GM12872 (cell line): ENCODE measurements at regions not wholly inside any gene's neighbourhood (a gene's known extent, or its start where the extent isn't known, plus 50 kb on each side); places are given as distances from the start of the nearest gene placed in this dataset.

Experiments used
- TF ChIP-seq, protein P1 (sequence below): IDR thresholded peaks from 3 replicates; pipeline ENCODE4 v1.5.1; 2011; ENCODE audit warnings: low read depth, mild to moderate bottlenecking, low read length, moderate library complexity; ENCODE audit not compliant: insufficient read depth

DNA sequence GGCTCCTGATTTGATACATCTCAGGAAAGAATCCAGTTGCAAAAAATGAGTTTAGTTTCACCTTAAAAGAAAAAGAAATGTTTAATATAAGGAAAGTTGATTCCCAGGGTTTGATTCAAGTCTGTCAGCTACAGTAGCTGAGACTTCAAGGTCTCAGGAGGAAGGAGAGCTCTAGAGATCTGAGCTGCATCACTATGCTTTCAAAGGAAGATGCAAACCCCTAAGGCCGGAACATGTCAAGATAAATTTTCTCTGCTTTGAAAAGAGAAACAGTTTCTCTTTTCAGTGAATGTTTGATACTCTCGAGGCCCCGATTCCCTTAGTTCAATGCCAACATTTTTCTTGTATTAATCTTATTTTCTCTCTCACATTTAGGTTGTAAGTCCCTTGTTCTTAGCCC, 128.6 kb downstream of the RGPD3 start:
- TF ChIP-seq, protein P1, sequence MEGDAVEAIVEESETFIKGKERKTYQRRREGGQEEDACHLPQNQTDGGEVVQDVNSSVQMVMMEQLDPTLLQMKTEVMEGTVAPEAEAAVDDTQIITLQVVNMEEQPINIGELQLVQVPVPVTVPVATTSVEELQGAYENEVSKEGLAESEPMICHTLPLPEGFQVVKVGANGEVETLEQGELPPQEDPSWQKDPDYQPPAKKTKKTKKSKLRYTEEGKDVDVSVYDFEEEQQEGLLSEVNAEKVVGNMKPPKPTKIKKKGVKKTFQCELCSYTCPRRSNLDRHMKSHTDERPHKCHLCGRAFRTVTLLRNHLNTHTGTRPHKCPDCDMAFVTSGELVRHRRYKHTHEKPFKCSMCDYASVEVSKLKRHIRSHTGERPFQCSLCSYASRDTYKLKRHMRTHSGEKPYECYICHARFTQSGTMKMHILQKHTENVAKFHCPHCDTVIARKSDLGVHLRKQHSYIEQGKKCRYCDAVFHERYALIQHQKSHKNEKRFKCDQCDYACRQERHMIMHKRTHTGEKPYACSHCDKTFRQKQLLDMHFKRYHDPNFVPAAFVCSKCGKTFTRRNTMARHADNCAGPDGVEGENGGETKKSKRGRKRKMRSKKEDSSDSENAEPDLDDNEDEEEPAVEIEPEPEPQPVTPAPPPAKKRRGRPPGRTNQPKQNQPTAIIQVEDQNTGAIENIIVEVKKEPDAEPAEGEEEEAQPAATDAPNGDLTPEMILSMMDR, result no peak

DNA sequence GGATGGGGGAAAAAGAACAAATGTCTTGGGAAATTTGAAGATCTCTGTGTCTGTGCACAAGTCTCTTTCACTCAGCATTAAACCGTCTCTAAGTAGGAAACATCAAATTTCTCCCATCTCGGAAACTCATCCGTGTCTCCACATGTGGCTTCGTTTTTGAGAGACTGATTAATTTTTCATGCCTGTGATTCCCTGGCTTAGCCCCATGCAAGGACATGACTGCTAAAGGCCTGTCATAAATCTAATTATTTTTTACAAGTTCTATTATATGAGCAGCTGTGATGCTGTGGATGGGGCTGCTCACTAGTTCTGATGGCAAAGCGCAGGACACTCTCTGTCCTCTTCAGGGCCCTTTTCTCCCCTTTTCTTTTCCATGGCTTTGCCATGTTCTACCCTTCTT, 129.1 kb downstream of the RGPD3 start:
- TF ChIP-seq, protein P1, result no peak

DNA sequence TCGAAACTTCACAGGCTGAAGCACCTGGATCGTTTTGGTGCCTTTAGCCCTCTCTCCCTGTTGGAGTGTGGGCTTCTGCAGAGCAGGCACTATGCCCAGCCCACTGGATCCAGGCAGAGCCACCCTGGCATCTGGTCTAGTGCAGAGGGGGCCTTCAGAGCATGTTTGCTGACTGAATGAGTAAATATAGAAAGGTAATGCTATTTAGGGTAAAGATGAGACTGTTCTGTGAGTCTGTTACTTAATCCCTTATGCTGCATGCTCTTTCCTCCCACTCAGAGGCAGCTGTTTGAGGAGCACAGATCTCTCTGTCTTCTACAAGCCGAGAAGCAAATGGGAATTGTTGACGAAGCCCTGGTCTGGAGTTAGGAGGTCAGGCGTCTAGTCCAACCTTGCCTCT, 130.2 kb downstream of the RGPD3 start:
- TF ChIP-seq, protein P1, result no peak

DNA sequence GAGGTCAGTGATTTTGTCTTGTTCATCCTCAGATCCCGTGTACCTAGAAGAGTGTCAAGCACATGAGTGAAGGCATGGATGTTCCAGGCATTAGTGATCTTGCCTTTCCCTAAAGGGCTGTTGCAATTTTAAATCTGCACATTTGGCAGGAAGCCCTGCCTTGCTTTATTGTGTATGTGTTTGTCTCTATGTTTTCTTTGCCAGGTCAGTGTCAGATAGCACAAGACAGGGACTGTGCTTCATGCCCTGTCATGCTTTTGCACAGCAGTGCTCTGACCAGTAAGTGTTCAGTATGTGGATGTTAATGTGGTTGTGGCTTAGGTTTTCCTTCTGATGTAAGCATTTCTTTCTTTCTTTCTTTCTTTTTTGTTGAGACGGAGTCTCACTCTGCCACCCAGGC, 131.5 kb downstream of the RGPD3 start:
- TF ChIP-seq, protein P1, result no peak

DNA sequence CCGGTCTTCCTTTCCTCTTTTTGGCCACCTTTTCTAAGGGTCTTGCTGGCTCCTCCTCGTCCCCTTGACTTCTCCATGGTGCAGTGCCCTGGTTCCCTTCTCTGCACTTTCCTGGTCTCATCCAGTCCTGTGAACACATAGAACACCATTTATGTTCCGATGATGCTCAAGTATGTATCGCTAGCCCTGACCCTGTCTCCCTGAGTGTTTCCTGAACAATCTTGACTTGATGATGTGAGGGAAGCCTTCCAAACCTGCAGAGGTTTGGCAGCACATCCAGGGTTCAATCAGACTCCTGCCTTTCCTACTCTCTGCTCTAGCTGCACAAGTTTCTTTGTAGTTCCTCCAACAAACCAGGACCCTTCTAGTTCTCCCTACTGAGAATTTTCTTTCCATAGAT, 132.1 kb downstream of the RGPD3 start:
- TF ChIP-seq, protein P1, result no peak

DNA sequence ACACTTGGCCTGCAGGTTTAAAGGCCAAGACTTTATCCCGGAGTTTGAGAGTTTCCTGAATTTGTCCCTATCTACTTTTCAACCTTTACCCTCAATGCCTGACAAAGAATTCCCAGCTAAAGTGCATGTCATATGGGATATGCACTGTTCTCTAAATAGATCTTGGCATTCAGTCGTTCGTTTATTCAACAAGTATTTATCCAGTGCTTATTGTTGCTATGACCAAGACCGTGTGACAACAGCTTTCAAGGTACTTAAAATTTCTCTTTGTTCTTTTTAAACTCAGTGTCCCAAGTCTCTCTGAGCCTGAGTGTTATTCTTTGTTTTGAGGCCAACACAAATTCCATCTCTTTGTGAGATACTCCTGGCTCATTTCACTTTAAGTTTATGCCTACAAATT, 133.4 kb downstream of the RGPD3 start:
- TF ChIP-seq, protein P1, result no peak

DNA sequence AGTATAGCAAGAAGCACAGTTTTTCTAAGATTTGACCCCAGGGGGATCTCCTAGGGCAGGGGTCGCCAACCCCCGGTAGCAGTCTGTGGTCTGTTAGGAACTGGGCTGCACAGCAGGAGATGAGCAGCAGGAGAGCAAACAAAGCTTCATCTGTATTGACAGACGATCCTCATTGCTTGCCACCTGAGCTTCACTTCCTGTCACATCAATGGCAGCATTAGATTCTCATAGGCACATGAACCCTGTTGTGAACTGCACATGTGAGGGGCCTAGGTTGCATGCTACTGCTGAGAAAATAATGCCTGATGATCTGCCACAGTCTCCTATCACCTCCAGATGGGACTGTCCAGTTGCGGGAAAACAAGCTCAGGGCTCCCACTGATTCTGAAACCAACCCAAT, 136.2 kb downstream of the RGPD3 start:
- TF ChIP-seq, protein P1, result no peak
